ENCODE measurements at regions not wholly inside any gene's neighbourhood (a gene's known extent, or its start where the extent isn't known, plus 50 kb on each side); places are given as distances from the start of the nearest gene placed in this dataset.
"Not testable (repeated sequence)": the region's sequence is repeated elsewhere in the genome, so short reads cannot be mapped to it uniquely, and the experiment has no call there.

DNA sequence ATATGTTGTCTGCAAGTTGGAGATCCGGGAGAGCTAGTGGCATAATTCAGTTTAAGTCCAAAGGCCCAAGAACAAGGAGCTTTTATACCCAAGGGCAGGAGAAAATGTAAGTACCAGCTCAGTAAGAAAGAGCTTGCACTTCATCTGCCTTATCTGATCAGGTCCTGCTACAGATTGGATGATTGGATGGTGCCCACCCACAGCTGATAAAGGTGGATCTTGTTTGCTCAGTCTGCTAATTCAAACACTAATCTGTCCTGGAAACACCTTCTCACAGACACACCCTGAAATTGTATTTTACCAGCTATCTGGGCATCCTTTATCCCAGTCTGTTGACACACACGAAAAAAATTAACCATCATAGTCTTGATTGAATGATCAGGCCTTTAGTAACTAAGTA lies 230.7 kb upstream of the SLC16A7 start:
- DNase-seq (ENCODE audit: insufficient read length, low spot score), result no peak
- TF ChIP-seq, protein P1, sequence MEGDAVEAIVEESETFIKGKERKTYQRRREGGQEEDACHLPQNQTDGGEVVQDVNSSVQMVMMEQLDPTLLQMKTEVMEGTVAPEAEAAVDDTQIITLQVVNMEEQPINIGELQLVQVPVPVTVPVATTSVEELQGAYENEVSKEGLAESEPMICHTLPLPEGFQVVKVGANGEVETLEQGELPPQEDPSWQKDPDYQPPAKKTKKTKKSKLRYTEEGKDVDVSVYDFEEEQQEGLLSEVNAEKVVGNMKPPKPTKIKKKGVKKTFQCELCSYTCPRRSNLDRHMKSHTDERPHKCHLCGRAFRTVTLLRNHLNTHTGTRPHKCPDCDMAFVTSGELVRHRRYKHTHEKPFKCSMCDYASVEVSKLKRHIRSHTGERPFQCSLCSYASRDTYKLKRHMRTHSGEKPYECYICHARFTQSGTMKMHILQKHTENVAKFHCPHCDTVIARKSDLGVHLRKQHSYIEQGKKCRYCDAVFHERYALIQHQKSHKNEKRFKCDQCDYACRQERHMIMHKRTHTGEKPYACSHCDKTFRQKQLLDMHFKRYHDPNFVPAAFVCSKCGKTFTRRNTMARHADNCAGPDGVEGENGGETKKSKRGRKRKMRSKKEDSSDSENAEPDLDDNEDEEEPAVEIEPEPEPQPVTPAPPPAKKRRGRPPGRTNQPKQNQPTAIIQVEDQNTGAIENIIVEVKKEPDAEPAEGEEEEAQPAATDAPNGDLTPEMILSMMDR (IDR thresholded peaks at IDR 0.05; ENCODE audit: insufficient read depth, missing control alignments), result no peak
- no peak for FAIRE-seq

DNA sequence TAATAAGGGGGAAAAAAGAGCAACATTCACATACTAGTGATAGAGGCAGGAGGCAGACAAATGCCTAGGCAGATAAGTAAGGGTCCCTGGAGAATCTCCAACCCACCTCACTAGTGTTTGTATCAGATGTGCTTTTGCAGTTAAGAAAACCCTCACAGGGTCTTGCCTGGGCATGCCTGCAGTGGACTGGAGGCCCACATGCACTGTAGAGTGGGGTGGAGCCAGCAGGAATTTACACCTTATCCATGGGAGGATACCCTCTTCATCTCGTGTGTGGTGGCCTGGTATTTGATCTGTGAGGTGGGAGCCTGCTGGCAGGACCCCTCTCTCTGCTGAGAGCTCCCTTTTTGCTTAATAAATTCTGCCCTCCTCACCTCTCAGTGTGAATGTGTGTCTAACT lies 238.0 kb upstream of the SLC16A7 start:
- DNase-seq (ENCODE audit: insufficient read length, low spot score), result no peak
- TF ChIP-seq, protein P1 (IDR thresholded peaks at IDR 0.05; ENCODE audit: insufficient read depth, missing control alignments), result no peak
- no peak for FAIRE-seq

DNA sequence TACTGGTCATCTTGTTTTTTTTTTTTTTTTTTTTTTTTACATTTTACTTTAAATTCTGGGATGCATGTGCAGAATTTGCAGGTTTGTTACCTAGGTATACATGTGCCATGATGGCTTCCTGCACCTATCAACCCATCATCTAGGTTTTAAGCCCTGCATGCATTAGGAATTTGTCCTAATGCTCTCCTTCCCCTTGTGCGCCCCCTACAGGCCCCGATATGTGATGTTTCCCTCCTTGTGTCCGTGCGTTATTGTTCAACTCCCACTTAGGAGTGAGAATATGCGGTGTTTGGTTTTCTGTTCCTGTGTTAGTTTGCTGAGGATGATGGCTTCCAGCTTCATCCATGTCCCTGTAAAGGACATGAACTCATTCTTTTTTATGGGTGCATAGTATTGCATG lies 249.6 kb upstream of the SLC16A7 start:
- not testable (repeated sequence) for FAIRE-seq; DNase-seq (ENCODE audit: insufficient read length, low spot score)
- TF ChIP-seq, protein P1 (IDR thresholded peaks at IDR 0.05; ENCODE audit: insufficient read depth, missing control alignments), result peak; percentile 11

DNA sequence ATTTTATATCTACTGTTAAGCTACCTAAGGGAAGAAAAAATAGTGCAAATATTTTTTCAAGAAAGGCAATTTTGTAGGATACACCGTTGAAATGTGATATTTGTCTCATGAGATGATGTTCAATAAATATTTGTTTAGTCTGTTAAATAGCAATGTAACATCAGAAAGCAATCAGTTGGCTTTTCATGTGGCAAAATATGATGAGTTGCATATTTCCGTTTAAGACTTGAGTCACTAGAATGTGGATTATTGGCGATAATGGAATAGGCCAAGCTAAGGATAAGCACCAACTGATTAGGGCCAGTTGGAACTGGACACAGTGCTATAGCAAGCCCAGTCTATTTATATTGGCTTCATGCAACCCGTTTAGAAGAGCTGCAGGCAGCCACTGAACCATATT lies 250.4 kb upstream of the SLC16A7 start:
- DNase-seq (ENCODE audit: insufficient read length, low spot score) (no peak), FAIRE-seq (no peak)
- TF ChIP-seq, protein P1 (IDR thresholded peaks at IDR 0.05; ENCODE audit: insufficient read depth, missing control alignments), result no peak

DNA sequence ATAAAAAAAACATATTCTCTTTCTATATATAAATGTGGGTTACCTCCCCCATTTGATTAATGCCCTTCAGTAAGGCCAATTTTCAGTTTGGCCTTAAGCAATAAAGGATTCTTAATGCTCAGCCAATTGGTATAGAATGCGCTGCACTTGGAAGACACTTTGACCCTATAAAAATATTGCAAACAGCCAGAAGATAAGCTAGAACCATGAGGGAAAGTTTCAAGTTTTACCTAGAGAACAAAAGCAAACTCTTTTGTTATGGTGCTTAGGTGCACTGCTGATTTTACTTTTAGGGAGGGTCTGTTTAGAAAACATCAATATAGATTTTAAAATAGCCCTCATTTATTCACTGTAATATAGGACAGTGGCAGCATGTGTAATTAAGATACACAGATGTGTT lies 251.6 kb upstream of the SLC16A7 start:
- no peak for DNase-seq (ENCODE audit: insufficient read length, low spot score)
- TF ChIP-seq, protein P1 (IDR thresholded peaks at IDR 0.05; ENCODE audit: insufficient read depth, missing control alignments), result no peak
- no peak for FAIRE-seq

DNA sequence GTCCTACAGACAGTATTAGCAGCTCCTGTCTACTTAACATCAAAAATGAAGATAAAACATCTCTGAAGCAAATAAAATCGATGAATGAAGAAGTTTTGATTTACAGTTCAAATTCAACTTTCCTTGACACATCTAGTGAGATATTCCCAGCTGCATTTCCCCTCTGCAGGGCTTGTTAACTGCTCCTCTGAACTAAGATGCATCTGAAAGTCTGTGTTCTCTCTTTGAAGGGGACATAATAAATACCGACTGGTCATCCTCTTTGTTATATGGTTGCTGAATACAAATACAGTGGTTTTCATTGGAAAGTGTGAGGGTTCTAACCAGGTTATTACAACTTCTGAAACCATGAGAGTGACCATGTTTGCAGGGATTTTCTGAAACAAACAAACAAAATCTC lies 266.4 kb upstream of the SLC16A7 start:
- TF ChIP-seq, protein P1 (IDR thresholded peaks at IDR 0.05; ENCODE audit: insufficient read depth, missing control alignments), result no peak
- DNase-seq (ENCODE audit: insufficient read length, low spot score) (no peak), FAIRE-seq (no peak)

DNA sequence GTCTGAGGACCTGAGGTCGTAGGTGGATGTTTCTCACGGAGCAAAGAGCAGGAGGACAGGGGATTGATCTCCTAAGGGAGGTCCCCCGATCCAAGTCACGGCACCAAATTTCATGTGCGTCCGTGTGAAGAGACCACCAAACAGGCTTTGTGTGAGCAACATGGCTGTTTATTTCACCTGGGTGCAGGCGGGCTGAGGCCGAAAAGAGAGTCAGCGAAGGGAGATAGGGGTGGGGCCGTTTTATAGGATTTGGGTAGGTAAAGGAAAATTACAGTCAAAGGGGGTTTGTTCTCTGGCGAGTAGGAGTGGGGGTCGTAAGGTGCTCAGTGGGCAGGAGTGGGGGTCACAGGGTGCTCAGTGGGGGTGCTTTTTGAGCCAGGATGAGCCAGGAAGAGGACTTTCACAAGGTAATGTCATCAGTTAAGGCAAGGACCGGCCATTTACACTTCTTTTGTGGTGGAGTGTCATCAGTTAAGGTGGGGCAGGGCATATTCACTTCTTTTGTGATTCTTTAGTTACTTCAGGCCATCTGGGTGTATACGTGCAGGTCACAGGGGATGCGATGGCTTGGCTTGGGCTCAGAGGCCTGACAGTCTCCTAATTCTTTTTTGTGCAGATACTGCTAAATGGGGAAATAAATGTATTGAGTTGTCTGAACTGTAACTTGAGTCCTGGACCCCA lies 267.3 kb upstream of the SLC16A7 start:
- DNase-seq (ENCODE audit: insufficient read length, low spot score); FAIRE-seq: not testable (repeated sequence)

DNA sequence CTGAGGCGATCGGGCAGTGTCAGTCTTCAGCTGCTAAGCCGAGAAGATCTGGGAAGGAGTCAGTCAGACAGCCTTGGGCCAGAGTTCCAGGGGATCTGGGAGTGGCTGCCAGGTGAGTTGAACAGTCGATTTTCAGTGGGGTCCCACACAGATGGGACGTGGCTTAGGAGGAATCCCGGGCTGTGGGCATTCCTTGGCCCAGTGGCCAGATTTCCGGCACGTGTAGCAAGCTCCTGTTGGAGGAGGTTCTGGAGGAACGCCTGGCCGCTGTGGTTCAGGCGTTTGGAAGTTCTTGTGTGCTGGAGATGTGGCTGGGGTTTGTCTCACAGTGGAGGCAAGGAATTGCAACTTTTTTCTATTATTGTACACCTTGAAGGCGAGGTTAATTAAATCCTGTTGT lies 269.4 kb upstream of the SLC16A7 start:
- not testable (repeated sequence) for FAIRE-seq; DNase-seq (ENCODE audit: insufficient read length, low spot score)
